ENCODE measurements at regions not wholly inside any gene's neighbourhood (a gene's known extent, or its start where the extent isn't known, plus 50 kb on each side); places are given as distances from the start of the nearest gene placed in this dataset.

DNA sequence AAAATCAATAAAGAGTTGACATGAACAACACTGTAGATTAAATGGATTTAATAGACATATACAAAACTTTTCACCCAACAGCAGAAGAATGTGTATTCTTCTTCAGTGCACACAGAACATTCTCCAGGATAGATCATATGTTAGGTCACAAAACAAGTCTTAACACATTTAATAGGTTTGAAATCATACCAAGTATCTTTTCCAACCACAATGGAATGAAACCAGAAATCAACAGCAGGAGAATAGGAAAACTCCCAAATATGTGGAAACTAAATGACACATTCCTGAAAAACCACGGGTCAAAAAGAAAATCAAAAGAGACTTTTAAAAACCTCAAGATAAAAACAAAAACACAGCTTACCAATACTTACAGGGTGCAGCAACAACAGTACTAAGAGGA lies 790.1 kb upstream of the ZNF608 start:
- Histone ChIP-seq H3K9me3 (ENCODE audit: control insufficient read depth in 2 of 2, low read length in 2 of 2) (peaks cover 0 to 4% of the 10 kb centered on the region in 2 experiments), H3K36me3 (ENCODE audit: control insufficient read depth, insufficient read depth, low read length) (no peaks in the 10 kb centered on the region), H3K27me3 (ENCODE audit: control insufficient read depth, insufficient read depth, low read length) (no peaks in the 10 kb centered on the region), H3K4me3 (ENCODE audit: low read depth, low read length) (no peak overlapping the region), H3K27ac (ENCODE audit: insufficient read depth, low read length, poor library complexity, severe bottlenecking) (no peak overlapping the region), H3K4me1 (ENCODE audit: control insufficient read depth, insufficient read depth, low read length, poor library complexity, severe bottlenecking) (no peaks in the 10 kb centered on the region)
- no peak for ATAC-seq (ENCODE audit: low read depth in 2 of 2)
- no peaks in the 10 kb centered on the region for H3K4me1 Mint-ChIP-seq
- no peak overlapping the region for H3K27ac Mint-ChIP-seq
- no peak for DNase-seq
- no peak overlapping the region for H3K4me3 Mint-ChIP-seq
- no peaks in the 10 kb centered on the region for H3K36me3 Mint-ChIP-seq
- H3K9me3 Mint-ChIP-seq = peaks cover 4 to 45% (median 10%) of the 10 kb centered on the region in 7 donors
- H3K27me3 Mint-ChIP-seq = no peaks in the 10 kb centered on the region

DNA sequence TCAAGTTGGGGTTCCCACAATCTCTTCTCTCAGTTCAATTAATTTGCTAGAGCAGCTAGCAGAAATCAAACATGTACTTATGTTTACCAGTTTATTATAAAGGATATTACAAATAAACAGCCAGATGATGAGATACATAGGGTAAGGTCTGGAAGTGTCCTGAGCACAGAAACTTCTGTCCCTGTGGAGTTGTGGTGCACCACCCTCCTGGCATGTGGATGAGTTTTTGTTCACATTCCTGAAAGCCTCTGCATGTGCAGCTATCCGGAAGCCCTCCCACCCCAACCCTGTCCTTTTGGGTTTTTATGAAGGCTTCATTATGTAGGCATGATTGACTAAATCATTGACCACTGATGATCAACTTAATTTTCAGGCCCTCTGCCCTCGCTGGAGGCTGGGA lies 791.2 kb upstream of the ZNF608 start:
- H3K27ac ChIP-seq (ENCODE audit: insufficient read depth, low read length, poor library complexity, severe bottlenecking) = no peak overlapping the region
- DNase-seq (no peak), ATAC-seq (ENCODE audit: low read depth in 2 of 2) (no peak)
- no peak overlapping the region for H3K4me3 ChIP-seq (ENCODE audit: low read depth, low read length)
- no peaks in the 10 kb centered on the region for H3K27me3 Mint-ChIP-seq
- H3K9me3 Mint-ChIP-seq = peaks cover 5 to 45% (median 10%) of the 10 kb centered on the region in 7 donors
- no peak overlapping the region for H3K4me3 Mint-ChIP-seq
- peaks cover 0 to 4% of the 10 kb centered on the region in 2 experiments for H3K9me3 ChIP-seq (ENCODE audit: control insufficient read depth in 2 of 2, low read length in 2 of 2)
- no peaks in the 10 kb centered on the region for H3K4me1 Mint-ChIP-seq
- no peaks in the 10 kb centered on the region for H3K36me3 ChIP-seq (ENCODE audit: control insufficient read depth, insufficient read depth, low read length)
- no peaks in the 10 kb centered on the region for H3K36me3 Mint-ChIP-seq
- H3K27ac Mint-ChIP-seq = no peak overlapping the region
- H3K4me1 ChIP-seq (ENCODE audit: control insufficient read depth, insufficient read depth, low read length, poor library complexity, severe bottlenecking) = no peaks in the 10 kb centered on the region
- H3K27me3 ChIP-seq (ENCODE audit: control insufficient read depth, insufficient read depth, low read length) = no peaks in the 10 kb centered on the region

DNA sequence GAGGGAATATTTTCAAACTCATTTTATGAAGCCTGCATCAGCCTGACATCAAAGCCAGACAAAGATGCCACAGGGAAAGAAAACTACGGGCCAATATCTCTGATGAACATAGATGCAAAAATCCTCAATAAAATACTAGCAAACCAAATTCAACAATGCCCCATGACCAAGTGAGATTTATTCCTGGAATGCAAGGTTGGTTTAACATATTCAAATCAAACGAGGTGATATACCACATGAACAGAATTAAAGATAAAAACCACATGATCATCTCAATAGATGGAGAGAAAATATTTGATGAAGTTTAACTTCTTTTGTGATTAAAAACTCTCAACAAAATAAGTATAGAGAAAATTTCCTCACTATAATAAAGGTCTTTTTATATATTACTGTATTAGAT lies 792.0 kb upstream of the ZNF608 start:
- no peaks in the 10 kb centered on the region for H3K36me3 ChIP-seq (ENCODE audit: control insufficient read depth, insufficient read depth, low read length)
- H3K27me3 Mint-ChIP-seq = no peaks in the 10 kb centered on the region
- no peak overlapping the region for H3K27ac Mint-ChIP-seq
- H3K27ac ChIP-seq (ENCODE audit: insufficient read depth, low read length, poor library complexity, severe bottlenecking) = no peak overlapping the region
- H3K4me3 Mint-ChIP-seq = no peak overlapping the region
- H3K4me1 ChIP-seq (ENCODE audit: control insufficient read depth, insufficient read depth, low read length, poor library complexity, severe bottlenecking) = no peaks in the 10 kb centered on the region
- H3K27me3 ChIP-seq (ENCODE audit: control insufficient read depth, insufficient read depth, low read length) = no peaks in the 10 kb centered on the region
- ATAC-seq (ENCODE audit: low read depth in 2 of 2) (no peak), DNase-seq (no peak)
- no peak overlapping the region for H3K4me3 ChIP-seq (ENCODE audit: low read depth, low read length)
- H3K9me3 ChIP-seq (ENCODE audit: control insufficient read depth in 2 of 2, low read length in 2 of 2) = no peaks in the 10 kb centered on the region
- H3K9me3 Mint-ChIP-seq = peaks cover 5 to 42% (median 13%) of the 10 kb centered on the region in 7 donors
- H3K36me3 Mint-ChIP-seq = no peaks in the 10 kb centered on the region
- no peaks in the 10 kb centered on the region for H3K4me1 Mint-ChIP-seq

DNA sequence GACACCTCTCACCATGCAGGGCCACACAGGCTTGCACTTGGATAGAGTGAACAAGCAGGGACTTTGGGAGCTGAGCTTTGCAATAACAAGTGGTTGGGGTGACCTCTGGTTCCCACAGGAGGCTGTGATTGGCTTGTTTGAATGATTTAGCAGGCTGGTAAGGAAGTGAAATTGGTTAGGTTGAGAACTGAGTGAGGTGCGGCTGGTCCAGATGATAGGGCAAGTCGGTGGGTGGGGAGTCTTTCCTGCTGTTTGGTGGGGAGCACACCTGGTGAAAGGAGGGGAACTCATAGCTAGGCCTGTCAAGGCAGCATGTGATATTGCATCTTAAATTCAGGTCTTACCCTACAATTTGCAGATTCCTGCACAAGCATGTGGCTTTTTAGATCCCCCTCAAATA lies 794.6 kb upstream of the ZNF608 start:
- Histone ChIP-seq H3K27ac (ENCODE audit: insufficient read depth, low read length, poor library complexity, severe bottlenecking) (no peak overlapping the region), H3K4me1 (ENCODE audit: control insufficient read depth, insufficient read depth, low read length, poor library complexity, severe bottlenecking) (no peaks in the 10 kb centered on the region), H3K9me3 (ENCODE audit: control insufficient read depth in 2 of 2, low read length in 2 of 2) (no peaks in the 10 kb centered on the region), H3K27me3 (ENCODE audit: control insufficient read depth, insufficient read depth, low read length) (no peaks in the 10 kb centered on the region), H3K4me3 (ENCODE audit: low read depth, low read length) (no peak overlapping the region), H3K36me3 (ENCODE audit: control insufficient read depth, insufficient read depth, low read length) (no peaks in the 10 kb centered on the region)
- no peak overlapping the region for H3K27ac Mint-ChIP-seq
- no peaks in the 10 kb centered on the region for H3K27me3 Mint-ChIP-seq
- no peak for ATAC-seq (ENCODE audit: low read depth in 2 of 2)
- no peak overlapping the region for H3K4me3 Mint-ChIP-seq
- DNase-seq = no peak
- H3K36me3 Mint-ChIP-seq = no peaks in the 10 kb centered on the region
- H3K4me1 Mint-ChIP-seq = no peaks in the 10 kb centered on the region
- peaks cover 3 to 34% (median 13%) of the 10 kb centered on the region in 7 donors for H3K9me3 Mint-ChIP-seq

DNA sequence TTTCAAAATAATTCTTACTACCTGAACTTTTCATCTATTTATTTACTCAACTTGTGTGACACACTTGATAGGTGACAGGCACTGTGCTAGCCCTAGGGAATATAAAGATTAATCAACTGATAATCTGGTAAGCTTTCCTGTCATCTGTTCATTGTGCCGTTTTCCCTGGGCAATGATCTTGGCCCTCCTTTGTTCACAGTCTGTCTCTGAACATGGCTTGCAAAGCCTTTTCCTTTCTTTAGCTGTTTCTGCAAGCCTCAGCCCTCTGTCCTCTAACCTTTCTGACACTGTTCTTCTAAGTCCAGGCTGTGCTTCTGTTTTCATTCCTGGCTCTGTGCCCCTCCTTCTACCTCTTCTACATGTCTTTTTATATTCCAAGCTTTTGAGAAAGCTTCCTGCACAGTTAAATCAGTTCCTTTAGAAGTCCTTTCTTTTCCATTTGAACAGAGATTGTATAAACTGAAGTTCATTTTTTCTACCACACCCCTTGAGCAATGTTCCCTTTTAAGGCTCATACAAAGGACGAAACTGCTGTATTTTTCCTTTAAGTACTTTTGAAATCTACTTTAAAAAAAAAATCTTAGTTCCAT lies 803.0 kb upstream of the ZNF608 start:
- H3K36me3 ChIP-seq (ENCODE audit: control insufficient read depth, insufficient read depth, low read length) = no peaks in the 10 kb centered on the region
- no peak for ATAC-seq (ENCODE audit: low read depth in 2 of 2)
- Mint-ChIP-seq H3K36me3 (no peaks in the 10 kb centered on the region), H3K27ac (no peak overlapping the region), H3K4me1 (no peaks in the 10 kb centered on the region), H3K4me3 (no peak overlapping the region), H3K9me3 (peaks cover 3 to 19% (median 12%) of the 10 kb centered on the region in 7 donors), H3K27me3 (no peaks in the 10 kb centered on the region)
- no peaks in the 10 kb centered on the region for H3K9me3 ChIP-seq (ENCODE audit: control insufficient read depth in 2 of 2, low read length in 2 of 2)
- no peaks in the 10 kb centered on the region for H3K4me1 ChIP-seq (ENCODE audit: control insufficient read depth, insufficient read depth, low read length, poor library complexity, severe bottlenecking)
- H3K27me3 ChIP-seq (ENCODE audit: control insufficient read depth, insufficient read depth, low read length) = no peaks in the 10 kb centered on the region
- no peak overlapping the region for H3K27ac ChIP-seq (ENCODE audit: insufficient read depth, low read length, poor library complexity, severe bottlenecking)
- DNase-seq = no peak
- H3K4me3 ChIP-seq (ENCODE audit: low read depth, low read length) = no peak overlapping the region

DNA sequence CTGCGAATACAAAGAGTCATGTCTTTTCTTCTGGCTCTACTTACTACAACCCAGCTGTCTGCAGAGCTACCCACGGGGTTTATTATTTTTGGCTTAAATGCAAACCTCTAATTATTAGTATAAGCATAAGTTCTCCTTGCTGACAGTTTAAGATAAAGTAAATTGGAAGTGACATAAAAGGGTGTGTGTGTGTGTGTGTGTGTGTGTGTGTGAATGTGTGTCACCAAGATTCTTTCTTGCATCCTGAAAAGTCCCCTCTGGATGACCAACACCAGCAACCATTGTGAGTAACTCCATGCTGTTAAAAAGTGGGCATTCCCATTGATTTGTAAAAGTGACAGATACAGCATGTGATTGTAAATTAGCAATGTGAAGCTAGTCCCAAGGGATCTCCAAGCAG lies 803.8 kb upstream of the ZNF608 start:
- ATAC-seq (ENCODE audit: low read depth in 2 of 2) (no peak), DNase-seq (no peak)
- Mint-ChIP-seq H3K27me3 (no peaks in the 10 kb centered on the region), H3K4me3 (no peak overlapping the region), H3K4me1 (no peaks in the 10 kb centered on the region), H3K9me3 (peaks cover 3 to 19% (median 15%) of the 10 kb centered on the region in 7 donors), H3K27ac (no peak overlapping the region), H3K36me3 (no peaks in the 10 kb centered on the region)
- Histone ChIP-seq H3K9me3 (ENCODE audit: control insufficient read depth in 2 of 2, low read length in 2 of 2) (no peaks in the 10 kb centered on the region), H3K4me3 (ENCODE audit: low read depth, low read length) (no peak overlapping the region), H3K27me3 (ENCODE audit: control insufficient read depth, insufficient read depth, low read length) (no peaks in the 10 kb centered on the region), H3K27ac (ENCODE audit: insufficient read depth, low read length, poor library complexity, severe bottlenecking) (no peak overlapping the region), H3K36me3 (ENCODE audit: control insufficient read depth, insufficient read depth, low read length) (no peaks in the 10 kb centered on the region), H3K4me1 (ENCODE audit: control insufficient read depth, insufficient read depth, low read length, poor library complexity, severe bottlenecking) (no peaks in the 10 kb centered on the region)

DNA sequence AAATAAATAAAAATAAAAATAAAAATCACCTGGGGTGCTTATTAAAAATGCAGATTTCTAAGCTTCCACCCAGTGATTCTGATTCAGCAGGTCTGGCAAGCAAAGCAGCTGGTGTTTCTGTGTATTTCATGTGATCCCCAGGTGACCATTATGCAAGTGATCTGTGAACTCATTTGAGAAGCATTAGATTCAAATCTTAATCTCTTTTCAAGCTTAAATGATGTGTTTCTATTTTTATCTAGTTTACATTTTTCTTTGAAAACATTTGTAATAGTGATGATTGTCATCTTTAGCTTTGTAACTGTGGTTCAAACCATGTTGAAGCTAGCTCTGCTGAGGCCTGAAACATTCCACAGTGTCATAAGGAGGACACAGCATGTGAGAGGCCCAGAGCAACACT lies 804.8 kb upstream of the ZNF608 start:
- H3K27me3 ChIP-seq (ENCODE audit: control insufficient read depth, insufficient read depth, low read length) = no peaks in the 10 kb centered on the region
- H3K4me1 Mint-ChIP-seq = no peaks in the 10 kb centered on the region
- ATAC-seq (ENCODE audit: low read depth in 2 of 2) (no peak), DNase-seq (no peak)
- H3K4me1 ChIP-seq (ENCODE audit: control insufficient read depth, insufficient read depth, low read length, poor library complexity, severe bottlenecking) = no peaks in the 10 kb centered on the region
- H3K36me3 Mint-ChIP-seq = no peaks in the 10 kb centered on the region
- H3K27ac Mint-ChIP-seq = no peak overlapping the region
- H3K36me3 ChIP-seq (ENCODE audit: control insufficient read depth, insufficient read depth, low read length) = no peaks in the 10 kb centered on the region
- no peak overlapping the region for H3K27ac ChIP-seq (ENCODE audit: insufficient read depth, low read length, poor library complexity, severe bottlenecking)
- no peaks in the 10 kb centered on the region for H3K27me3 Mint-ChIP-seq
- no peaks in the 10 kb centered on the region for H3K9me3 ChIP-seq (ENCODE audit: control insufficient read depth in 2 of 2, low read length in 2 of 2)
- no peak overlapping the region for H3K4me3 Mint-ChIP-seq
- peaks cover 3 to 17% (median 14%) of the 10 kb centered on the region in 7 donors for H3K9me3 Mint-ChIP-seq
- H3K4me3 ChIP-seq (ENCODE audit: low read depth, low read length) = no peak overlapping the region

DNA sequence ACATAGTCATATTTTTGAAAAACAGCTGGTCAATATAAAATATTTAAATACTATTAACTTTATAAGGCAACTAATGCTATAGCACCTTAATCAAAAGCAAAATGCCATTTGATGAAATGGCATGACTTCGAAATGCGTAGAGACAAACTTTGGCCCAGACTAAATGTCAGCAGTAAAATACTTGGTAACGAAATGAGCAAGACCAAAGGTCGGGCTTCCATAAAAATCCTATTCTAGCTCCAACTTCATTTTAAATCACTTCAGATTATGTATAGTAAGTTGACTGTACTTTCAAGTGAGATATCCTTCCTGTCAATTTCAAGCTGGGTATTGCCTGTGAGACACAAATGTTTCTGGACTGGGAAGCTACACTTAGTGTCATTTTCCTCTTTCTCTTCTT lies 805.4 kb upstream of the ZNF608 start:
- Mint-ChIP-seq H3K36me3 (no peaks in the 10 kb centered on the region), H3K9me3 (peaks cover 3 to 17% (median 14%) of the 10 kb centered on the region in 7 donors), H3K27ac (no peak overlapping the region), H3K4me3 (no peak overlapping the region), H3K4me1 (no peaks in the 10 kb centered on the region), H3K27me3 (no peaks in the 10 kb centered on the region)
- Histone ChIP-seq H3K27ac (ENCODE audit: insufficient read depth, low read length, poor library complexity, severe bottlenecking) (no peak overlapping the region), H3K36me3 (ENCODE audit: control insufficient read depth, insufficient read depth, low read length) (no peaks in the 10 kb centered on the region), H3K4me3 (ENCODE audit: low read depth, low read length) (no peak overlapping the region), H3K9me3 (ENCODE audit: control insufficient read depth in 2 of 2, low read length in 2 of 2) (no peaks in the 10 kb centered on the region), H3K27me3 (ENCODE audit: control insufficient read depth, insufficient read depth, low read length) (no peaks in the 10 kb centered on the region), H3K4me1 (ENCODE audit: control insufficient read depth, insufficient read depth, low read length, poor library complexity, severe bottlenecking) (no peaks in the 10 kb centered on the region)
- no peak for ATAC-seq (ENCODE audit: low read depth in 2 of 2)
- no peak for DNase-seq
